Fibroblast of lung (primary cell): ENCODE measurements at regions not wholly inside any gene's neighbourhood (a gene's known extent, or its start where the extent isn't known, plus 50 kb on each side); places are given as distances from the start of the nearest gene placed in this dataset.

Experiments
- EZH2 ChIP-seq: IDR thresholded peaks from 2 replicates; pipeline ENCODE4 v1.5.1; 2012; ENCODE audit warnings: low read length, control low read depth, mild to moderate bottlenecking; ENCODE audit errors: missing control alignments
- TF ChIP-seq, protein P1 (sequence below), 2 donors: IDR thresholded peaks in 1 of 2; conservative IDR thresholded peaks in 1 of 2; 1 replicate in 1 of 2; 2 replicates in 1 of 2; pipeline ENCODE4 v1.5.1; 2011 to 2012; ENCODE audit warnings: low read length in 2 of 2, control low read depth in 1 of 2, inconsistent platforms in 1 of 2, low read depth in 1 of 2, mild to moderate bottlenecking in 1 of 2

DNA sequence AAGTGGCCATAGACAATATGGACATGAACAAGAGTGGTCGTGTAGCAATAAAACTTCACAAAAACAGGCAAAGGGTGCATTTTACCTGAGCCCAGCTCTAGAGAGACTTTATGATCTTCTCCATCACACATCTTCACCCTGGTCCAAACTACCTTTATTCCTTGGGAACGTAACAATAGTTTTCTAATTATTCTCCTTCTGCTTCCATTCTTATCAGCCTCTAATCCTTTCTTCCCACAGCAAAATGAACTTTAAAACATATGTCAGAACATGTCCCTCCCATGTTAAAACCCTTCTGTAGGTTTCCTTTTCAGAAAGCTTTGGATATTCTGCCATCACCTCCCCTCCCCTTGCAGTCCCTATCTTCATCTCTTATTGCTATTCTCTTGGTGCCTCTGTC, 395.2 kb upstream of the PLXNA2 start:
- TF ChIP-seq, protein P1, sequence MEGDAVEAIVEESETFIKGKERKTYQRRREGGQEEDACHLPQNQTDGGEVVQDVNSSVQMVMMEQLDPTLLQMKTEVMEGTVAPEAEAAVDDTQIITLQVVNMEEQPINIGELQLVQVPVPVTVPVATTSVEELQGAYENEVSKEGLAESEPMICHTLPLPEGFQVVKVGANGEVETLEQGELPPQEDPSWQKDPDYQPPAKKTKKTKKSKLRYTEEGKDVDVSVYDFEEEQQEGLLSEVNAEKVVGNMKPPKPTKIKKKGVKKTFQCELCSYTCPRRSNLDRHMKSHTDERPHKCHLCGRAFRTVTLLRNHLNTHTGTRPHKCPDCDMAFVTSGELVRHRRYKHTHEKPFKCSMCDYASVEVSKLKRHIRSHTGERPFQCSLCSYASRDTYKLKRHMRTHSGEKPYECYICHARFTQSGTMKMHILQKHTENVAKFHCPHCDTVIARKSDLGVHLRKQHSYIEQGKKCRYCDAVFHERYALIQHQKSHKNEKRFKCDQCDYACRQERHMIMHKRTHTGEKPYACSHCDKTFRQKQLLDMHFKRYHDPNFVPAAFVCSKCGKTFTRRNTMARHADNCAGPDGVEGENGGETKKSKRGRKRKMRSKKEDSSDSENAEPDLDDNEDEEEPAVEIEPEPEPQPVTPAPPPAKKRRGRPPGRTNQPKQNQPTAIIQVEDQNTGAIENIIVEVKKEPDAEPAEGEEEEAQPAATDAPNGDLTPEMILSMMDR (conservative IDR thresholded peaks at IDR 0.05 in 1 of 2, IDR thresholded peaks at IDR 0.05 in 1 of 2; ENCODE audit: low read depth in 1 of 2, low read length in 2 of 2), result no peak
- TF ChIP-seq EZH2, result no peak
